Erythroblast (primary cell): ENCODE measurements at regions not wholly inside any gene's neighbourhood (a gene's known extent, or its start where the extent isn't known, plus 50 kb on each side); places are given as distances from the start of the nearest gene placed in this dataset.

ENCODE experiments used
- GATA1 ChIP-seq: IDR thresholded peaks from 2 replicates; pipeline ENCODE4 v1.6.1; 2011; ENCODE audit warnings: low read depth, mild to moderate bottlenecking, control low read depth, low read length, moderate library complexity
- POLR2A ChIP-seq: IDR thresholded peaks from 2 replicates; pipeline ENCODE4 v1.6.1; 2011; ENCODE audit warnings: mild to moderate bottlenecking, low read length

DNA sequence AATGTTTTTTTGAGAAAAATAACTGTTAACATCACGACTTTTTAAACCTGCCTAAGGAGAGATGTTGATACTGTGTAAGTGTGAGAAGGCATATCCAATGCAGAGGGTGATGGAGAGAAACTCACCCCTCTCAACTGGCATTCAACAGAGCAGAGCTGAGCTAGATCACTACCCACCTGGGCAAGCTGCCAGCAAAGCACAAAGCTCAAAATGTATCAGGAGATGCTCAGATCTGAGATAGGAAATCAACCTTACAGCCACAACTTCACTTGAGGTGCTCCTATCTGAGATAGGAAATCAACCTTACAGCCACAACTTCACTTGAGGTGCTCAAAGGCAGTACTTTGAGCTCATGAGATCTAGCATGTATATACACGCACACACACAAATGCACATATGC, 151.5 kb upstream of the PDE1C start:
- TF ChIP-seq POLR2A, result no peak
- no peak for TF ChIP-seq GATA1
